LNCaP clone FGC (cell line): ENCODE measurements at regions not wholly inside any gene's neighbourhood (a gene's known extent, or its start where the extent isn't known, plus 50 kb on each side); places are given as distances from the start of the nearest gene placed in this dataset.

ENCODE experiments used
- DNase-seq: peaks from one replicate; pipeline ENCODE4 v3.0.0-alpha.2; 2011; ENCODE audit warnings: low read depth
- H3K4me3 ChIP-seq: 2 replicates; pipeline ENCODE4 v1.5.1; 2011; ENCODE audit warnings: mild to moderate bottlenecking, low read depth, low read length, control low read depth
- TF ChIP-seq, protein P1 (sequence below): IDR thresholded peaks from 2 replicates; pipeline ENCODE4 v1.5.1; 2012; ENCODE audit warnings: mild to moderate bottlenecking; ENCODE audit not compliant: control insufficient read depth, insufficient read depth; ENCODE audit errors: extremely low read depth

DNA sequence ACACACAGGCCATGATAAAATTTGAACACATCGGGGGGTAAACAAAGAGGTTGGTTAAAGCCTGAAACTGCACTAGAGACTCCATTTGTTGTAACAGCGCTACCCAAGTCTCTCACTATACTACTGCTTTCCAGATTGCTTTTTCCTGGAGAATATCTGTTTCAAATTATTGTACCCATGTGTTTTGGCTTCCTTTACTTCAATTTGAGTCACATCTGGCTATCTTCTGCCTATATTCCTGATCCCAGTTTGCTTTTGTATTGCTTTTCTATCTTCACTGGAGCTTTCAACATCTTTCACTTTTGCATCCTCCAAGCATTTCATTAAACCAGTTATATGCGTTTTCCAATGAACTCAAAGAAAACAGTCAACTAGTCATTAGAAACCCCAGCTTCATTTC lies 404.7 kb downstream of the MLLT3 start:
- DNase-seq: no peak
- TF ChIP-seq, protein P1, sequence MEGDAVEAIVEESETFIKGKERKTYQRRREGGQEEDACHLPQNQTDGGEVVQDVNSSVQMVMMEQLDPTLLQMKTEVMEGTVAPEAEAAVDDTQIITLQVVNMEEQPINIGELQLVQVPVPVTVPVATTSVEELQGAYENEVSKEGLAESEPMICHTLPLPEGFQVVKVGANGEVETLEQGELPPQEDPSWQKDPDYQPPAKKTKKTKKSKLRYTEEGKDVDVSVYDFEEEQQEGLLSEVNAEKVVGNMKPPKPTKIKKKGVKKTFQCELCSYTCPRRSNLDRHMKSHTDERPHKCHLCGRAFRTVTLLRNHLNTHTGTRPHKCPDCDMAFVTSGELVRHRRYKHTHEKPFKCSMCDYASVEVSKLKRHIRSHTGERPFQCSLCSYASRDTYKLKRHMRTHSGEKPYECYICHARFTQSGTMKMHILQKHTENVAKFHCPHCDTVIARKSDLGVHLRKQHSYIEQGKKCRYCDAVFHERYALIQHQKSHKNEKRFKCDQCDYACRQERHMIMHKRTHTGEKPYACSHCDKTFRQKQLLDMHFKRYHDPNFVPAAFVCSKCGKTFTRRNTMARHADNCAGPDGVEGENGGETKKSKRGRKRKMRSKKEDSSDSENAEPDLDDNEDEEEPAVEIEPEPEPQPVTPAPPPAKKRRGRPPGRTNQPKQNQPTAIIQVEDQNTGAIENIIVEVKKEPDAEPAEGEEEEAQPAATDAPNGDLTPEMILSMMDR: no peak

DNA sequence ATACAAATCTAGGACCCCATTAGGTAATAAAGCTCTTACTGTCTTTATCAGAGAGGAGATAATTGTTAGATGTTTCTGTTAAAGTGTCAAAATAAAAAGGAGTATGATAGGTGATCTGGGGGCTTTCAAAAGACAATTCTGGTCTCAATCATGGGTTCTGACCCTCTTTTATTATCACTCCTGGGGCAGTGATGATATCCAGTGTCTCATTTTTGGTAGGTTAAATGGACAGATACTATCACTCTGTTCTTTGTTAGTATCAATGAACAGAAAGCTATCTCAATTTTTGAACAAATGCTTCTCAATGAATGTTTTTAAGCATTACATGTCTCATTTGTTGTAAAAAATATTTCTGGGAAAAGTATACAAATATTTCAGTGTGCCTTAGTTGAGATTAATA lies 405.9 kb downstream of the MLLT3 start:
- no peak overlapping the region for H3K4me3 ChIP-seq
- DNase-seq: no peak
- TF ChIP-seq, protein P1: no peak

More for the DNA sequence above, 404.7 kb downstream of the MLLT3 start:
- no peak overlapping the region for H3K4me3 ChIP-seq

GRCh38 chr9:20215552-20215951 lies 406.7 kb downstream of the MLLT3 start:
- no peak for DNase-seq
- TF ChIP-seq, protein P1: no peak

DNA sequence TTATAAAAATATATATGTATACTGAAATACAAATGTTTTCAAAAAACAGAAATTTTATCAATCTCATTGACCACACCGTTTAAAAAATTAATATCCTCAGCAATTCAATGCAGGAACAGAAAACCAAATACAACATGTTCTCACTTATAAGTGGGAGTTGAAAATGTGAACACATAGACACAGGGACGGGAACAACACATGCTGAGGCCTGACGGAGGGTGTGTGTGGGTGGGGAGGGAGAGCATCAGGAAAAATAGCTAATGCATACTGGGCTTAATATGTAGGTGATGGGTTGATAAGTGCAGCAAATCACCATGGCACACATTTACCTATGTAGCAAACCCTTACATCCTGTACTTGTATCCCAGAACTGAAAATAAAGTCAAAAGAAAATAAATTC lies 409.5 kb downstream of the MLLT3 start:
- H3K4me3 ChIP-seq: no peak overlapping the region
- TF ChIP-seq, protein P1: no peak
- no peak for DNase-seq

More at GRCh38 chr9:20215552-20215951, 406.7 kb downstream of the MLLT3 start:
- H3K4me3 ChIP-seq: no peak overlapping the region

DNA sequence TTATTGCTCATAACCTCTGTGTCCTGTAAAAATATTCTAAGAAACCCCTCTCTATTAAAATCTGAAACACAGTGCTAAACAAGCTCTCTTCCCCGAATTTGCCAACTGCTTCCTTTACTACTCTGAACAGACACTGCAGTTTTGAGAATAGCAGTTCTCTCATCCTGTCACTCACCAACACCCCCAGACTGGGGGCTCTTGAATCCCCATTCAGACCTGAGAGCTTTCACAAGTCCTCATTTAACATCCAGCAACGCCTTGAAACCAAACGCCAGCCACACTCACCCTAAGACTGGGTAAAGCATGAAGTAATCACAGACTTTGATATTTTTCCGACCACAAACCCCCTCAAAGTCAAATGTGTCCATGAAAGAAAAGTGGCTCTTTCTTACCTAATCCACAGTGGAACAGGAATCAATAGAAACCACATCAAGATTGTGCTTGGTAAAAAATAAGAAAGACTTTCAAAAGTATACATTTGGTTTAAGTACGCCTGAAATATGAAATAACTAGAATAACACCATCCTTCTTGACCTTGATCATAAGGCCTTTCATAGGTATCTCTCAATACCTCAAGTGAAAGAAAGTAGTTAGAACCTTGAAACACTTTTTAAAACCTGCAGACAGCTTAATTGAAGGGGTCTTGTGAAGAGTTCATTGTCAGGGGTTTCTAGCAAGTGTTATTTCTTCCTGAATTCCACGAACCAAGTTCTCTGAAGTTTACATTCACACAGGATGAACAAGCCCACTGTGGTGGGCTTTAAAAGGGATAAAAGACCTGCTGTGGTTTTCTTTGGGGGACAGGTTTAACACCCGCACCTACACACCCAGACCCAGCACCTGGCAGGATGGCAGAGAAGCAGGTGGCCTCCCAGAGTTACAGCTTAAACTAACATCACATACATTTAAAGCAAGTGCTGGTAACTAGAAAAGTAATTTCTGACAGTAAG lies 412.6 kb downstream of the MLLT3 start:
- TF ChIP-seq, protein P1: no peak
- no peak for DNase-seq
- H3K4me3 ChIP-seq: no peak overlapping the region

DNA sequence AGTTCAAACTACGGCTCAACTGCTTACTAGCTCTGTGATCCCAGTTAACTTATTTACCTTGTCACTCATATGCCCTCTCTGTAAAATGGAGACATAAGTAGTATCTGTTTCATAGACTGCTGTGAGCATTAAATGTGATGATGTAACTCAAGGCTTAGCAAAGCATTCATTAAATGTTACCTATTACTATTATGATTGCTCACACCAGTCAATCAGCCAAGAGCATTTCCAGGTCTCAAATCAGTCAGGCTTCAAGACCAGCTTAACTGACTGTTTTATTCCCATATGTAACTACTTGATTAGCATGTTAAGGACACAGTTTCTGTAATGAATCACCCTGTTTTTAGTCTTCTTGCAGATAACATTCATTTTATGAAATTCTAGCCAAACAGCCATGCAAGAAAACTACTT lies 413.3 kb downstream of the MLLT3 start:
- TF ChIP-seq, protein P1: no peak
- no peak overlapping the region for H3K4me3 ChIP-seq
- no peak for DNase-seq
